GM18505 (cell line): ENCODE measurements at regions not wholly inside any gene's neighbourhood (a gene's known extent, or its start where the extent isn't known, plus 50 kb on each side); places are given as distances from the start of the nearest gene placed in this dataset.

Source experiments
- ATAC-seq: cut with Tn5 transposase; IDR thresholded peaks from one replicate; pipeline ENCODE4 v1.9.1; 2021; ENCODE audit not compliant: unreplicated experiment
- POLR2A ChIP-seq: IDR thresholded peaks from 4 replicates; pipeline ENCODE4 v1.6.1; 2011; ENCODE audit warnings: borderline replicate concordance; ENCODE audit not compliant: insufficient read depth, insufficient read length; ENCODE audit errors: extremely low read depth

- ATAC-seq: no peak
- TF ChIP-seq POLR2A: no peak
Observed at GRCh38 chr3:59528251-59528650, 478.4 kb upstream of the CFAP20DC start.

GRCh38 chr3:59527493-59527892, 477.7 kb upstream of the CFAP20DC start:
- no peak for ATAC-seq
- TF ChIP-seq POLR2A: no peak

- no peak for ATAC-seq
Observed at GRCh38 chr3:59526999-59527398, 477.2 kb upstream of the CFAP20DC start.

GRCh38 chr3:59522550-59522949, 472.7 kb upstream of the CFAP20DC start:
- no peak for TF ChIP-seq POLR2A
- ATAC-seq: no peak

More at GRCh38 chr3:59526999-59527398, 477.2 kb upstream of the CFAP20DC start:
- no peak for TF ChIP-seq POLR2A

GRCh38 chr3:59519094-59519493, 469.3 kb upstream of the CFAP20DC start:
- no peak for ATAC-seq
- TF ChIP-seq POLR2A: no peak

GRCh38 chr3:59518283-59519055, 468.6 kb upstream of the CFAP20DC start:
- no peak for ATAC-seq
- TF ChIP-seq POLR2A: no peak

GRCh38 chr3:59517388-59517787, 467.6 kb upstream of the CFAP20DC start:
- TF ChIP-seq POLR2A: no peak
- ATAC-seq: no peak

- no peak for TF ChIP-seq POLR2A
- no peak for ATAC-seq
Observed at GRCh38 chr3:59515966-59516365, 466.1 kb upstream of the CFAP20DC start.

- no peak for ATAC-seq
- TF ChIP-seq POLR2A: no peak
Observed at GRCh38 chr3:59514865-59515482, 465.1 kb upstream of the CFAP20DC start.

GRCh38 chr3:59513570-59513969, 463.7 kb upstream of the CFAP20DC start:
- ATAC-seq: no peak
- no peak for TF ChIP-seq POLR2A

GRCh38 chr3:59512066-59512465, 462.2 kb upstream of the CFAP20DC start:
- TF ChIP-seq POLR2A: no peak
- ATAC-seq: no peak

- no peak for ATAC-seq
- TF ChIP-seq POLR2A: no peak
Observed at GRCh38 chr3:59510576-59510975, 460.8 kb upstream of the CFAP20DC start.

- ATAC-seq: no peak
- TF ChIP-seq POLR2A: no peak
Observed at GRCh38 chr3:59508273-59508672, 458.4 kb upstream of the CFAP20DC start.

GRCh38 chr3:59506191-59506590, 456.4 kb upstream of the CFAP20DC start:
- no peak for ATAC-seq
- no peak for TF ChIP-seq POLR2A
